Hepatocyte (in vitro differentiated cells): ENCODE measurements at regions not wholly inside any gene's neighbourhood (a gene's known extent, or its start where the extent isn't known, plus 50 kb on each side); places are given as distances from the start of the nearest gene placed in this dataset.

Source experiments
- DNase-seq: peaks from one replicate; pipeline ENCODE4 v3.0.0-alpha.2; 2016; ENCODE audit warnings: low spot score
- H2AFZ ChIP-seq: fragments of 200-600 bp; sonication (generic); 2 replicates; pipeline ENCODE4 v1.6.0; 2016; ENCODE audit warnings: antibody characterized with exemption, mild to moderate bottlenecking
- H3K27ac ChIP-seq: fragments of 200-600 bp; sonication (generic); 2 replicates; pipeline ENCODE4 v1.5.1; 2016; ENCODE audit warnings: mild to moderate bottlenecking
- H3K27me3 ChIP-seq: fragments of 200-600 bp; sonication (generic); 2 replicates; pipeline ENCODE4 v1.6.1; 2016
- H3K36me3 ChIP-seq: fragments of 200-600 bp; sonication (generic); replicated peaks from 2 replicates; pipeline ENCODE4 v1.5.1; 2016; ENCODE audit warnings: low read depth; ENCODE audit not compliant: insufficient read depth
- H3K4me1 ChIP-seq: fragments of 200-600 bp; sonication (generic); 2 replicates; pipeline ENCODE4 v1.5.1; 2016; ENCODE audit warnings: mild to moderate bottlenecking, moderate library complexity; ENCODE audit not compliant: insufficient read depth
- H3K4me2 ChIP-seq: fragments of 200-600 bp; sonication (generic); 2 replicates; pipeline ENCODE4 v1.6.0; 2016
- H3K4me3 ChIP-seq: fragments of 200-600 bp; sonication (generic); 2 replicates; pipeline ENCODE4 v1.5.1; 2016; ENCODE audit warnings: mild to moderate bottlenecking
- H3K79me2 ChIP-seq: fragments of 200-600 bp; sonication (generic); 2 replicates; pipeline ENCODE4 v1.6.0; 2017; ENCODE audit warnings: mild to moderate bottlenecking
- H3K9me2 ChIP-seq: fragments of 200-600 bp; sonication (generic); replicated peaks from 2 replicates; pipeline ENCODE4 v1.6.0; 2017; ENCODE audit warnings: mild to moderate bottlenecking; ENCODE audit not compliant: insufficient read depth
- H3K9me3 ChIP-seq: fragments of 200-600 bp; sonication (generic); 2 replicates; pipeline ENCODE4 v1.5.1; 2016; ENCODE audit warnings: low read depth, mild to moderate bottlenecking
- H4K20me1 ChIP-seq: fragments of 200-600 bp; sonication (generic); 2 replicates; pipeline ENCODE4 v1.6.0; 2016; ENCODE audit warnings: mild to moderate bottlenecking; ENCODE audit not compliant: insufficient read depth, poor library complexity, severe bottlenecking
- EZH2 ChIP-seq: fragments of 200-600 bp; sonication (generic); IDR thresholded peaks from 2 replicates; pipeline ENCODE4 v1.6.1; 2016; ENCODE audit warnings: antibody characterized with exemption, mild to moderate bottlenecking, borderline replicate concordance
- EZH2phosphoT487 ChIP-seq: fragments of 200-600 bp; sonication (generic); IDR thresholded peaks from one replicate; pipeline ENCODE4 v1.6.1; 2018; ENCODE audit warnings: antibody characterized with exemption, mild to moderate bottlenecking, low read depth, moderate library complexity; ENCODE audit not compliant: unreplicated experiment, severe bottlenecking
- WGBS: methylation state at CpG from one replicate; pipeline ENCODE4 v1.1.6; 2016; ENCODE audit warnings: low lambda C conversion rate; ENCODE audit errors: missing lambda C conversion rate; 5-methylcytosine and 5-hydroxymethylcytosine counted together
- TF ChIP-seq, protein P1 (sequence below): fragments of 200-600 bp; sonication (generic); IDR thresholded peaks from 2 replicates; pipeline ENCODE4 v1.5.1; 2016; ENCODE audit warnings: antibody characterized with exemption, mild to moderate bottlenecking; ENCODE audit not compliant: poor library complexity

DNA sequence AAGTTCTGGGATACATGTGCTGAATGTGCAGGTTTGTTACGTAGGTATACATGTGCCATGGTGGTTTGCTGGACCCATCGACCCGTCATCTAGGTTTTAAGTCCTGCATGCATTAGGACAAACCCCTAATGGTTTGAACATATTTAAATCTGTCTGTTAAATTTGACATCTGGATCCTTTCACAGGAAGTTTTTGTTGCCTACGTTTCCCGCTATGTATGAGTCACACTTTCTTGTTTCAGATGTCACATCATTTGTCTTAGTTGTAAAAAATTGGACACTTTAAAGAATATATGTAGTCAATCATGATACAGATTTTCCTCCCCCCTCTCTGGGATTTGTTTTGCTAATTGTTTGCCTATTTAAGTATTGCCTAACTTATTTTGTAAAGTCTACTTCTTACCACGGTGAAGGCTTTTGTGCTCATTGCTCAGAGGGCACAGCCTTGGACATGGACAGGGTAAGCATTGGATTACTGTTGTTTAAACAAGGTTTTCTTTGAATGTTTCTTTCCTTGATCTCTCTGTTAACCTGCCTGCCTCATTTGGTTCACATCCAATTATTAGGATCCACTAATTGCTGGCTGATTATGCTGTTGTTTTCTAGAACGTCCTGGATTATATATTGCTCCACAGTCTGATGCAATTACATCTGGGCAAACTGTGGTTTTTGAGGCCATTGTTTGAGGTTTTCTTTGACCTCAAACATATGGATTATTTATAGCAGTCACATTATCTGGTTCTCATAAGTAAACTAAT lies 1441.4 kb downstream of the AACS start:
- TF ChIP-seq, protein P1, sequence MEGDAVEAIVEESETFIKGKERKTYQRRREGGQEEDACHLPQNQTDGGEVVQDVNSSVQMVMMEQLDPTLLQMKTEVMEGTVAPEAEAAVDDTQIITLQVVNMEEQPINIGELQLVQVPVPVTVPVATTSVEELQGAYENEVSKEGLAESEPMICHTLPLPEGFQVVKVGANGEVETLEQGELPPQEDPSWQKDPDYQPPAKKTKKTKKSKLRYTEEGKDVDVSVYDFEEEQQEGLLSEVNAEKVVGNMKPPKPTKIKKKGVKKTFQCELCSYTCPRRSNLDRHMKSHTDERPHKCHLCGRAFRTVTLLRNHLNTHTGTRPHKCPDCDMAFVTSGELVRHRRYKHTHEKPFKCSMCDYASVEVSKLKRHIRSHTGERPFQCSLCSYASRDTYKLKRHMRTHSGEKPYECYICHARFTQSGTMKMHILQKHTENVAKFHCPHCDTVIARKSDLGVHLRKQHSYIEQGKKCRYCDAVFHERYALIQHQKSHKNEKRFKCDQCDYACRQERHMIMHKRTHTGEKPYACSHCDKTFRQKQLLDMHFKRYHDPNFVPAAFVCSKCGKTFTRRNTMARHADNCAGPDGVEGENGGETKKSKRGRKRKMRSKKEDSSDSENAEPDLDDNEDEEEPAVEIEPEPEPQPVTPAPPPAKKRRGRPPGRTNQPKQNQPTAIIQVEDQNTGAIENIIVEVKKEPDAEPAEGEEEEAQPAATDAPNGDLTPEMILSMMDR = no peak
- no peak for TF ChIP-seq EZH2
- Histone ChIP-seq H4K20me1 (no peaks in the 10 kb centered on the region), H3K36me3 (no peaks in the 10 kb centered on the region), H3K4me3 (no peak overlapping the region), H3K27ac (no peak overlapping the region), H2AFZ (no peak overlapping the region), H3K9me2 (no peaks in the 10 kb centered on the region), H3K4me1 (no peaks in the 10 kb centered on the region), H3K27me3 (no peaks in the 10 kb centered on the region), H3K9me3 (no peaks in the 10 kb centered on the region), H3K4me2 (no peak overlapping the region), H3K79me2 (no peaks in the 10 kb centered on the region)
- WGBS = 66% methylated on average over 7 of the region's 7 CpGs
- no peak for DNase-seq

DNA sequence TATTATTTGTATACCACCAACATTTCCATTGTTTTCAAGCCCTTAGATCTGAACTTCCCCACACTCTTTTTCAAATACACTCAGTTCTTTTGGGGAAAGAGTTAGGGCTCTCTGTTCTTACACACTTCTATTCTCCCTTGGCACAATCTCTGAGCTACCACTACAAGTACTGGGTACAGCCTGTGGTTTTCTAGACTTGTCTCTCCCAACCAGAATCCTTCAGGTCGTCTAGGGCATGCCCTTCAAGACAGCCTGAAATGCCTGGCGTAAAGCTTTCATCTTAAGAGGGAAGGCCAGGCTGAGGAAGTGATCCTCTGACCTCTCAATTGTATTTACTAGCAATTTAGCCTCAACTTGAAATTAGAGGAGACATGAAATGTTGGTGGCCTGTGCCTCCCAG lies 1442.0 kb downstream of the AACS start:
- Histone ChIP-seq H3K79me2 (no peaks in the 10 kb centered on the region), H3K9me2 (no peaks in the 10 kb centered on the region), H3K4me2 (no peak overlapping the region), H2AFZ (no peak overlapping the region), H3K4me1 (no peaks in the 10 kb centered on the region), H3K4me3 (no peak overlapping the region), H3K36me3 (no peaks in the 10 kb centered on the region), H3K27me3 (no peaks in the 10 kb centered on the region), H3K27ac (no peak overlapping the region), H4K20me1 (no peaks in the 10 kb centered on the region), H3K9me3 (no peaks in the 10 kb centered on the region)
- no peak for DNase-seq
- 76% methylated on average over 2 of the region's 2 CpGs for WGBS
- TF ChIP-seq EZH2 = no peak
- TF ChIP-seq EZH2phosphoT487 = no peak
- TF ChIP-seq, protein P1 = no peak

DNA sequence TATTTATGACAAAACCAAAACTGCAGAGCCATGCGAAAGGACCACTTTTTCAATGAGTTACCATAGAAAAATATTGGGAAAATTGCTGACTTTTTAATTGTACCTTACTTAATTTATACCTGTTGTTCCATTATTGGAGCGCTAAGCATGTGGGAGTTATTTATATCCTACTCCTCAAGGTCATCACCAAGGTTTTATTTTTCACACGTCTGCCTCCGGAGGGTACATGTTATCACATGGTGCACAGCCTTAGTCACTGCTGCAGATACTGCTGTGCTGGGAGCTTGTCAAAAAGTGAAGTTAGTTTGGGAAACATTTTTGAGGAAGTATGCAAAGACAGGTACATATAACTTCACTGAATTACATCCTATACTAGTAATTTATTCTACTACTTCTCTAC lies 1444.3 kb downstream of the AACS start:
- H4K20me1 ChIP-seq = no peaks in the 10 kb centered on the region
- no peaks in the 10 kb centered on the region for H3K79me2 ChIP-seq
- no peak overlapping the region for H3K4me2 ChIP-seq
- H3K4me1 ChIP-seq = no peaks in the 10 kb centered on the region
- H2AFZ ChIP-seq = no peak overlapping the region
- no peaks in the 10 kb centered on the region for H3K36me3 ChIP-seq
- no peak for DNase-seq
- 58% methylated on average over 4 of the region's 4 CpGs for WGBS
- H3K9me3 ChIP-seq = no peaks in the 10 kb centered on the region
- no peak overlapping the region for H3K4me3 ChIP-seq
- H3K27ac ChIP-seq = no peak overlapping the region
- TF ChIP-seq, protein P1 = no peak
- TF ChIP-seq EZH2 (no peak), EZH2phosphoT487 (no peak)
- no peaks in the 10 kb centered on the region for H3K27me3 ChIP-seq
- no peaks in the 10 kb centered on the region for H3K9me2 ChIP-seq
